ENCODE measurements at regions not wholly inside any gene's neighbourhood (a gene's known extent, or its start where the extent isn't known, plus 50 kb on each side); places are given as distances from the start of the nearest gene placed in this dataset.

DNA sequence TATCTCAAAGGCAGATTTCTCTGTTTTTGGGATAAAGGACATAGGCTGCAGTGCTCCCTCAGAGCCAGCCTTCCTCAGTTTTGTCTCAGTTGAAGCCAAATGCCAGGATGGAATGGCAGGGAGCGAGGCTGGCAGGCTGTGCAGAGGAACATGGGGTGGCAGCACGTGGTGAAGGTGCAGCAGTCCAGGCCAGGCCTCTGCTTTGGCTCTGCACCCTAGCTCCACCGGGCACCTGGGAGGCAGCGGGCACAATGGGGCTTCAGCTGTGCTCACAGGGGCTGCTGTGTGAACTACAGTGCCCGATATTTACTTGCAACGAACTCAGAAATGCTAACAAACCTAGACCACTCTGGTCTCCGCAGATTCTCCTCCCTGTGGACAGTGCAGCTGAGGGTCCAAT is 319.6 kb downstream of the ZNF326 start:
- H3K27me3 Mint-ChIP-seq (ENCODE audit: insufficient read depth) = no peaks in the 10 kb centered on the region; the same call in 1 of the 2 replicates
- H3K4me3 Mint-ChIP-seq = no peak overlapping the region
- TF ChIP-seq, protein P1, sequence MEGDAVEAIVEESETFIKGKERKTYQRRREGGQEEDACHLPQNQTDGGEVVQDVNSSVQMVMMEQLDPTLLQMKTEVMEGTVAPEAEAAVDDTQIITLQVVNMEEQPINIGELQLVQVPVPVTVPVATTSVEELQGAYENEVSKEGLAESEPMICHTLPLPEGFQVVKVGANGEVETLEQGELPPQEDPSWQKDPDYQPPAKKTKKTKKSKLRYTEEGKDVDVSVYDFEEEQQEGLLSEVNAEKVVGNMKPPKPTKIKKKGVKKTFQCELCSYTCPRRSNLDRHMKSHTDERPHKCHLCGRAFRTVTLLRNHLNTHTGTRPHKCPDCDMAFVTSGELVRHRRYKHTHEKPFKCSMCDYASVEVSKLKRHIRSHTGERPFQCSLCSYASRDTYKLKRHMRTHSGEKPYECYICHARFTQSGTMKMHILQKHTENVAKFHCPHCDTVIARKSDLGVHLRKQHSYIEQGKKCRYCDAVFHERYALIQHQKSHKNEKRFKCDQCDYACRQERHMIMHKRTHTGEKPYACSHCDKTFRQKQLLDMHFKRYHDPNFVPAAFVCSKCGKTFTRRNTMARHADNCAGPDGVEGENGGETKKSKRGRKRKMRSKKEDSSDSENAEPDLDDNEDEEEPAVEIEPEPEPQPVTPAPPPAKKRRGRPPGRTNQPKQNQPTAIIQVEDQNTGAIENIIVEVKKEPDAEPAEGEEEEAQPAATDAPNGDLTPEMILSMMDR (IDR thresholded peaks at IDR 0.05) = no peak
- H3K36me3 Mint-ChIP-seq (ENCODE audit: low read depth) = no peaks in the 10 kb centered on the region
- DNase-seq = no peak
- H3K27ac Mint-ChIP-seq = no peak overlapping the region
- no peaks in the 10 kb centered on the region for H3K4me1 Mint-ChIP-seq (ENCODE audit: low read depth)
- H3K9me3 Mint-ChIP-seq = peaks cover 34% of the 10 kb centered on the region

DNA sequence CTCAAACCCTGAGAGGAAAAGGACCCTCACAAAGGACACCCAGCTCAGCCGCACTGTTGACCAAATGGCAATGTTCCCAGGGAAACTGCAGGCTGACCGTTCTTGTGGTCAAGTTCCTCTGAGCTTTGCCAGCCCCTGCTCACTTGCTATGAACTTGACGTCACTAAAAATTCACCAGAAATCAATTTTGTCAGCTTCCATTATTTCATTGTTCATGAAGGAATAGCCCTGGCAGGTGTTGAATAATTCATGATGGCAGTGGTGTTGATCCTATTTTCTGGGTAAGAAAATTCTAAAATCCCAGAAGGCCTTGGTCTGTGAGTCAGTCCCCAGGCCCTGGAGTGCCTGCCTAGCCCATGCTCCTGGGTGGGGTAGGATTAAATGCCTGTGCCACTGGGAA is 318.9 kb downstream of the ZNF326 start:
- H3K4me1 Mint-ChIP-seq (ENCODE audit: low read depth) = no peaks in the 10 kb centered on the region
- no peak for DNase-seq
- H3K36me3 Mint-ChIP-seq (ENCODE audit: low read depth) = no peaks in the 10 kb centered on the region
- TF ChIP-seq, protein P1 (IDR thresholded peaks at IDR 0.05) = no peak
- no peak overlapping the region for H3K27ac Mint-ChIP-seq
- H3K9me3 Mint-ChIP-seq = peaks cover 39% of the 10 kb centered on the region
- H3K27me3 Mint-ChIP-seq (ENCODE audit: insufficient read depth) = peaks cover 2% of the 10 kb centered on the region
- no peak overlapping the region for H3K4me3 Mint-ChIP-seq

GRCh38 chr1:90309806-90310205 is 314.9 kb downstream of the ZNF326 start:
- Mint-ChIP-seq H3K27ac (no peak overlapping the region), H3K27me3 (ENCODE audit: insufficient read depth) (peaks cover 2% of the 10 kb centered on the region), H3K4me1 (ENCODE audit: low read depth) (no peaks in the 10 kb centered on the region), H3K4me3 (no peak overlapping the region), H3K9me3 (peaks cover 35% of the 10 kb centered on the region), H3K36me3 (ENCODE audit: low read depth) (no peaks in the 10 kb centered on the region)
- DNase-seq = no peak
- TF ChIP-seq, protein P1 (IDR thresholded peaks at IDR 0.05) = no peak

DNA sequence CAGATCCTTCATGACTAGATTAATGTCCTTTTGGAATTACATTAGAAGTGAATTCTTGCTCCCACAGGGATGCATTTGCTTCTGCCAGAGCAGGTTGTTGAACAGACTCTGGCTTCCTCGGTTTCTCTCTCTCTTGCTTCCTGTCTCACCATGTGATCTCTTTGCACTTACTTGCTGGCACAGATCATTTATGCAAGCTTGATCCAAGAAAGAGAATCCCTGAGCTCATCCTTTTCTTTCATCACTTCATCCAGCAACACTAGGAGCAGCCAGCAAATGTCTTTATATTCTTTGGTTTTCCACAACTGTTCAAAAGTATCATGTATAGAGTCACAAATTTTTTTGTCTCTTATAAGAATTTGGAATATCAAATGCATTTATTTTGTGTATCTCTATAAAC is 313.5 kb downstream of the ZNF326 start:
- peaks cover 2% of the 10 kb centered on the region for H3K27me3 Mint-ChIP-seq (ENCODE audit: insufficient read depth)
- TF ChIP-seq, protein P1 (IDR thresholded peaks at IDR 0.05) = no peak
- no peaks in the 10 kb centered on the region for H3K4me1 Mint-ChIP-seq (ENCODE audit: low read depth)
- no peaks in the 10 kb centered on the region for H3K36me3 Mint-ChIP-seq (ENCODE audit: low read depth)
- no peak overlapping the region for H3K4me3 Mint-ChIP-seq
- DNase-seq = no peak
- no peak overlapping the region for H3K27ac Mint-ChIP-seq
- H3K9me3 Mint-ChIP-seq = peaks cover 31% of the 10 kb centered on the region

DNA sequence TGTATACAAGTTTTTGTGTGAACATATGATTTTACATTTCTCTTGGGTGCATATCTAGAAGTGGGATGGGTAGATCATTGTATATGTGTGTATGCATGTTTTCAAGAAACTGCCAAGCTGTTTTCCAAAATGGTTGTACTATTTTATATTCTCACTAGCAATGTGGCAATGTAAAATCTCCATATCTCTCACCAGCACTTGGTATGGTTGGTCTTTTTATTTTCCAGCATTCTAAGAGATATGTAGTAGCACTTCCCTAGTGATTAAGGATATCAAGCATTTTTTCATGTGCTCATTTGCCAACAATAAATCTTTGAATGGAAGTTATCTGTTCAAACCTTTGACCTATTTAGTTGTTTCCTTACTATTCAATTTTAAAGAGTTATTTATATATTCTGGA is 310.7 kb downstream of the ZNF326 start:
- H3K27ac Mint-ChIP-seq = no peak overlapping the region
- peaks cover 29% of the 10 kb centered on the region for H3K9me3 Mint-ChIP-seq
- H3K4me3 Mint-ChIP-seq = no peak overlapping the region
- H3K36me3 Mint-ChIP-seq (ENCODE audit: low read depth) = no peaks in the 10 kb centered on the region
- no peak for DNase-seq
- H3K27me3 Mint-ChIP-seq (ENCODE audit: insufficient read depth) = peaks cover 2% of the 10 kb centered on the region; the same call in 1 of the 2 replicates
- no peaks in the 10 kb centered on the region for H3K4me1 Mint-ChIP-seq (ENCODE audit: low read depth)
- TF ChIP-seq, protein P1 (IDR thresholded peaks at IDR 0.05) = no peak

- H3K27me3 Mint-ChIP-seq (ENCODE audit: insufficient read depth) = peaks cover 3% of the 10 kb centered on the region; the same call in 1 of the 2 replicates
- H3K27ac Mint-ChIP-seq = no peak overlapping the region
- H3K36me3 Mint-ChIP-seq (ENCODE audit: low read depth) = no peaks in the 10 kb centered on the region
Observed at GRCh38 chr1:90296327-90296726, 301.4 kb downstream of the ZNF326 start.

More at GRCh38 chr1:90296327-90296726, 301.4 kb downstream of the ZNF326 start:
- DNase-seq = no peak
- TF ChIP-seq, protein P1 (IDR thresholded peaks at IDR 0.05) = no peak
- no peak overlapping the region for H3K4me3 Mint-ChIP-seq
- H3K4me1 Mint-ChIP-seq (ENCODE audit: low read depth) = no peaks in the 10 kb centered on the region
- H3K9me3 Mint-ChIP-seq = peaks cover 28% of the 10 kb centered on the region

Data from HFFc6 (cell line).